Right ventricle myocardium superior (tissue), 1 donor: ENCODE measurements at regions not wholly inside any gene's neighbourhood (a gene's known extent, or its start where the extent isn't known, plus 50 kb on each side); places are given as distances from the start of the nearest gene placed in this dataset.

Experiments
- ATAC-seq: fragments of 200-7000 bp; cut with Tn5 transposase; one replicate; pipeline ENCODE4 v1.9.1; 2020; ENCODE audit warnings: mild to moderate bottlenecking; ENCODE audit not compliant: poor library complexity
- DNase-seq: peaks from one replicate; pipeline ENCODE4 v3.0.0-alpha.2; 2020
- intact Hi-C: fragments of 100-400 bp; cut with DNase I; formaldehyde crosslinking; loops from one replicate; pipeline ENCODE4 v1.11.2; 2022
- donor health status: DM: no; HTN: yes; CAD: no; lungs with severe emphysema.

DNA sequence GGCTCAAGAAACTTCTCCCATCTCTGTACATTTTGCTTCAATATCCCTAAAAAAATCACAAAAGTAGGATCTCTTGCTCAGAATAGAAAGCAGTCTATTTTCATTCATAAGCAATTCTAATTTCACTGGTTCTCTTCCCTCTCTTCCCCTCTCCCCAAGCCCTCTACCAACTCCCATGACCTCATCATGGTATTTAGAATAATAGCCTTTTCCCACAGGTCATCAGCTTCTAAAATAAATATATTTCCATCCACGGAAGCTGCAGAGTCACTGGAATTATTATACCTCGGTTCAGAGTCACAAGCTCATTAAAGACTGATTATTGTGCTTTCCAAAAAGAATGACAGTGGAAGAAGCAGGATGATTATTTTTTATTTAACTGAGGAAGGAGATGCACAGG is 84.2 kb upstream of the ADRA1B start:
- ATAC-seq (no peak), DNase-seq (no peak)
- intact Hi-C loops: no loop called here

GRCh38 chr5:159833088-159833487 is 83.2 kb upstream of the ADRA1B start:
- no peak for DNase-seq
- ATAC-seq: no peak
- intact Hi-C loops: no loop called here

DNA sequence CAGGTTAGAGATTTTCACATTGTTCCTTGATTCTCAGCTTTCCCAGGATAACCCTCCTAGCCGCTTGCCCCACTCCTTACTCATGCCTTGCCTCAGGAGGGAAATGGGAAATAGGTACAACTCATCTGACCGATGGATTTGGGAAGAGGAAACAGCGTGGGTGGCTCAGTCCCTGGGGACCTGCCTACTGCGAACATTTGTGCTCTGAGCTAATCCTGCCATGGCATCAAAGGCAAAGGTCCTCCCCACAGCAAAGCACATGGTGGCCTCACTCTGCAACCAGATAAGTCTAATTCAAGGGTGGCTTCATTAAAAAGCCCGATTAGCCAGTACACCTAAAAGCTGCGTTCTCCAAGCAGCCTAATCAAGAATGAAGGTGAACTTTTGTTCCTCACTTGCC is 82.4 kb upstream of the ADRA1B start:
- DNase-seq (no peak), ATAC-seq (no peak)
- intact Hi-C loops: no loop called here

DNA sequence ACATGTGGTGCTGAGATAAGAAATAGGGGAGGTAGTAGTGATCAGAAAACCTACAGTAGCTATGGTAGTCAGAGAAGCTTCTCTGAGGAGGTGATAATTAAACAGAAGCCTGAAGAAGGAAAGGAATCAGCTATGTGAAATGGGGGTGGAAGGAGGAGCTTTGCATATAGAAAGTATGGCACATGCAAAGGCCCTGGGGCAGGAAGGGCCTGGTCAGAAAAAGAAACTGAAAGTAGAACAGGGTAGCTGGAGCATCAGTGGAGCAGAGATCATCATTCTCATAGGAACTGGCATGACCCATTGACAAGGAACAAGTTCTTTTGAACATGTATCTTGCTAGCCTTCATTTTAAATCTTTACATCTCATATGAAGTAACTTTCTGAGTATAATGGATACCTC is 80.7 kb upstream of the ADRA1B start:
- no peak for DNase-seq
- ATAC-seq: no peak
- intact Hi-C loops: no loop called here

DNA sequence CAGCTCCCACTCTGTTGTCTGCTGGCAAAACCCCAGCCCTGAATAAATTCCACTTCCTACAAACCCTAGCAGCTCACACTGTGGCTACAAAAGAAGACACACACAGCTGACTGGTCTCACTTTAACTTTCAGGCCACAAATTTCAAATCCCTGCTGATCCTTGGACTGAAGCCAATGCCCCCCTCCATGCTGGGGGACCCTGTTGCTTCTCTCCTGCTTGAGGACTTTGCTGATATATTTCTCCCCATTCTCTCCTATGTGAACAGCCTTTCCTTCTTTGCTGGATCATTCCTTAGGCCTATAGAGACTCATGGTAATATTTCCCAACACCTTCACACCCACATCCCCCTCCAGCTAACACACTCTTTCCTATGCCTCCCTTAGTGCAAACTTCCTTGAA is 79.6 kb upstream of the ADRA1B start:
- ATAC-seq (no peak), DNase-seq (no peak)
- intact Hi-C loops: no loop called here

- intact Hi-C loops: no loop called here
- DNase-seq (no peak), ATAC-seq (no peak)
These were observed 78.4 kb upstream of the ADRA1B start for GRCh38 chr5:159837860-159838259.

DNA sequence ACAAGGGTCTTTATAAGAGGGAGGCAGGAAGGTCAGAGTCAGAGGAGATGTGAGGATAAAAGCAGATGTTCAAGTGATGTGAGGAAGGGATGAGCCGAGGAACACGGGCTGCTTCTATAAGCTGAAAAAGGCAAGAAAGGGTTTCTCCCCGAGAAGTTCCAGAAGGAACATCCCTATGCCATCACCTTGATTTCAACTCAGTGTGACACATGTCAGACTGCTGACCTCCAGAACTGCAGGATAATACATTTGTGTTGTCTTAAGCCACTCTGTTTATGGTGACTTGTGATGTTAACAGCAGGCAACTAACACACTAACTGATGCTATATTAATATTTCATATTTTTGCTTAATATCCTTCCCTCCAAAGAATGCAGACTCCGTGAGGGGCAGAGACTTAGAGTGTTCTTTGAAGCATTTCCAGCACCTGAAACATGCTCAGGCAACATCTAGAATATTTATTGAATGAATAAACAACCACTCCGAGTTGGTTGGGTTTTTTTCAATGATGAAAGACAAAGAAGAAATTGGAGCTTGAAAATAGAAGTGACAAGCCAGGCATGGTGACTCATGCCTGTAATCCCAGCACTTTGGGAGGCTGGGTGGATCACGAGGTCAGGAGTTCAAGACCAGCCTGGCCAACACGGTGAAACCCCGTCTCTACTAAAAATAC is 77.6 kb upstream of the ADRA1B start:
- intact Hi-C loops: no loop called here
- ATAC-seq: no peak
- DNase-seq: no peak

GRCh38 chr5:159844267-159845121 is 71.8 kb upstream of the ADRA1B start:
- ATAC-seq: no peak
- intact Hi-C loops: no loop called here
- DNase-seq: no peak

DNA sequence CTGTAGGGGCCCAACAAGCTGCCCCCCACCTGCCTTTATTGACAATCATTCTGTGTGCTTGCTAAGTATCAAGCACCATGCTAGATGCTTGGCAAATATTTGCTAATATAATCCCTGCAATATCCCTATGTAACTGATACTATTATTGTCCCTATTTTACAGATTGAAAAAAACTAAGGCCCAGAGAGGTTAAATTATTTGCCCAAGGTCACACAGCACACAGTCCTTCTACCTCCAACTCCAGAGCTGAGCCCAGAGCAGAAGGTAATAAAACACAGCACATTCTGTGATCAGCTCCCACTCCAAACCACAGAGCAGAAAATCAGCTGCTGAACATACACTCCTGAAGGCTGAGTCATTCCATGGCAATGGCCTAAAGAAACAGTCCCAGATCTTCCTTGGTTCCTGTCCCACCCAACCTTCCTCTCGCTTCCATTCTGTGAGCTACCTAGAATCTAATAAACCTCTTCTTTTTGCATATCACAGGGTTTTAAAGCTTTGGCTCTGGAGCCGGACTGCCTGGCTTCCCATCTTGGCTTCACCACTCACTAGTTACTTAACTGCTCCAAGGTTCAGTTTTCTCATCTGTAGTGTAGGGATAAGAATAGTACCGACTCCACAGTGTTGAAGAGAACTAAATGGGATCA is 66.7 kb upstream of the ADRA1B start:
- DNase-seq: no peak
- no peak for ATAC-seq
- intact Hi-C loops: no loop called here

DNA sequence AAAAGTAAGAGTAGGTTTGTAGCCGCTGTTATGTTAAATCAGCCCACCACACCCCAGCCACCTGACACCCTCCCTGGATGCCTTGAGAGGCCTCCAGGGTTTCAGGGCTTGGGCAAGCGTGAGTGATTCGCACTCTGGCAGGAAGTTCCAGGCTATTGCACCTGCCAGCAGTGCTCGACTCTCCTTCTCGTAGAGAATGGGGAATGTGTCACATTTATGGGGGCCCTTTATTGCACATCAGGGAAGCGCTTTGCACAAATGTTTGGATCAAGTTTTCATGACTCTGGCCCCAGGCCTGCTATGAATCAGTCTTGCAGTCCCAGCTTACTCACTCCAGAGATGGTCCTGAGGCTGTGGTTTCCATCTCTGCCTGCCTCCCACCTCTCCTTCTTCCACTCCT is 66.1 kb upstream of the ADRA1B start:
- ATAC-seq (no peak), DNase-seq (no peak)
- intact Hi-C loops: no loop called here

DNA sequence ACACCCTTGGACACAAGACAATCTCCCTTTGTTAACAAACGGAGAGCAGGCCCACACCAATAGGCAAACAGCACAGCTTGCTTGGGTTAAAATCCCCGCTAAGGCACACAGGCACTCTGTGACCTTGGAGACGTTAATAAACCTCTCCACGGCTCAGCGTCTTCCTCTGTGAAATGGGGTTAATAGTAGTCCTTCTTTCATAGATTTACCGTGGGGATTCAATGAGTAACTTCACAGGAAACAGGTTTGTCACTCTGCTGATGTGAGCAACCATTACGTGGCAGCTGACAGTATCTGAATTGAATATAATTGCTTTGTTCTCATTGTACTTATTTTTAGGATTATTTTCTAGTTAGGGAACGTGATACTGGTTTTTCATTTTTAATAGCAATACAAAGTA is 65.2 kb upstream of the ADRA1B start:
- ATAC-seq (no peak), DNase-seq (no peak)
- intact Hi-C loops: no loop called here

DNA sequence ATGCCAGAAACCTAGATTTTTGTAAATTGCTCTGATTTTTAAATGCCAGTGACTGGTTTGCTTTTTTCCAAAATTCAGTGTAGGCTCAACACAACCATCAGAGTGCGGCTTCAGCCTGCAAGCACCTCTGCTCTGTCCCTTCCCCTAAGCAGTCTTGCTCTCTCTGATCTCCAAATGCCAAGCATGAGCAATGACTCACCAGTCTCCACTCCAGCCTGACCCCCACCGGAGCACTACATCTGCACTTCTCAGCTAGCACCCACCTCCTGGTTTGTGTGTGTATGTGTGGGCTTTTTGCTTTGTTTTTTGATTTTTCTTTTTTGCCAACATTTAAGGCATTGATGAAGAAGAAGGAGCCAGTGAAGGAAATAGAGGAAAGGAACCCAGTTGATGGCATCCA is 61.4 kb upstream of the ADRA1B start:
- intact Hi-C loops: no loop called here
- ATAC-seq: no peak
- DNase-seq: no peak

DNA sequence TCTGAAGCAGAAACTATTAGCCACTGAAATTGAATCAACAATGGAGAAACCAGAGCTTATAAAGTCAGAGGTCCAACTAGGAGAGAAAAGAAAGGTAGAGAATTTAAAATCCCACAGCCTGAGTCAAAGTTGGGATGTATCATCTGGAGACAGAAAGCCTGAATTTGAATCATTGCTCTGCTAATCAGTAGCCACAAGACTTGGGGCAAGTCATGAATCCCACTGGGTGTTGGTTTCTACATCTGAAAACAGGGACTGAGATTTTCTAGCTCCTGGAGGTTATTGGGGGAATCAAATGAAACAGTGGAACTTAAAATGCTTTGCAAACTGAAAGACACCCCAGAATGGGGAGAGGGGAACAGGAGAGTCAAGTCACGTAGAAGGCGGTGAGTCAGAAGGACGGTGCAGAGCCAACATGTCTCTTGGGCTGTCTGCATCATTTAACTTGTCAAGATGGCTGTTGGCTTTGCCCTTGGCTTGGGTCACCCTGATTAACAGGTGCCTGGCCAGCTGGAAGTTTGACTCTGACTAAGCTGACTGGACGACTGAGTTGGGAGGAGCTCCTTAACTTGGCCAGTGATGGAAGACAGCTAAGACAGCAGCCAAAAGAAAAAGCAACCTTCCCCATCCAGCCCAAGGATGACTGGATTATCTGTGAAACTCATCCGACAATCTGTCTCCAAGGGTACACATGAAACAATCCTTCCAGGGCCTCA is 60.6 kb upstream of the ADRA1B start:
- peak; percentile 54 for DNase-seq
- intact Hi-C loops: no loop called here
- ATAC-seq: peak; percentile 84

GRCh38 chr5:159858871-159859270 is 57.4 kb upstream of the ADRA1B start:
- DNase-seq (no peak), ATAC-seq (no peak)
- intact Hi-C loops: no loop called here

- ATAC-seq (peak; percentile 6), DNase-seq (no peak)
- intact Hi-C loops: no loop called here
These were observed 55.2 kb upstream of the ADRA1B start for GRCh38 chr5:159861086-159861485.

- DNase-seq: no peak
- intact Hi-C loops: no loop called here
- peak; percentile 75 for ATAC-seq
These were observed 51.2 kb upstream of the ADRA1B start for GRCh38 chr5:159864885-159865691.

DNA sequence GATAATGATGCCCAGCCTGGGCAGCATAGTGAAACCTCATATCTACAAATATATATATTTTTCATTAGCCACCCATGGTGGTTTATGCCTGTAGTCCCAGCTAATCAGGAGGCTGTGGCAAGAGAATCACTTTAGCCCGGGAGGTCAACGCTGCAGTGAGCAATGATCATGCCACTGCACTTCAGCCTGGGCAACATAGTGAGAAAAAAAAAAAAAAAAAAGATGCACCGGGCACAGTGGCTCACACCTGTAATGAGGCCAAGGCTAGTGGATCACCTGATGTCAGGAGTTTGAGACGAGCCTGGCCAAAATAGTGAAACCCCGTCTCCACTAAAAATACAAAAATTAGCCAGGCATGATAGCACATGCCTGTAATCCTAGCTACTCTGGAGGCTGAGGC is 50.2 kb upstream of the ADRA1B start:
- no peak for DNase-seq
- no peak for ATAC-seq
- intact Hi-C loops: no loop called here
